ENCODE measurements at regions not wholly inside any gene's neighbourhood (a gene's known extent, or its start where the extent isn't known, plus 50 kb on each side); places are given as distances from the start of the nearest gene placed in this dataset.
"Not testable (repeated sequence)": the region's sequence is repeated elsewhere in the genome, so short reads cannot be mapped to it uniquely, and the experiment has no call there.

DNA sequence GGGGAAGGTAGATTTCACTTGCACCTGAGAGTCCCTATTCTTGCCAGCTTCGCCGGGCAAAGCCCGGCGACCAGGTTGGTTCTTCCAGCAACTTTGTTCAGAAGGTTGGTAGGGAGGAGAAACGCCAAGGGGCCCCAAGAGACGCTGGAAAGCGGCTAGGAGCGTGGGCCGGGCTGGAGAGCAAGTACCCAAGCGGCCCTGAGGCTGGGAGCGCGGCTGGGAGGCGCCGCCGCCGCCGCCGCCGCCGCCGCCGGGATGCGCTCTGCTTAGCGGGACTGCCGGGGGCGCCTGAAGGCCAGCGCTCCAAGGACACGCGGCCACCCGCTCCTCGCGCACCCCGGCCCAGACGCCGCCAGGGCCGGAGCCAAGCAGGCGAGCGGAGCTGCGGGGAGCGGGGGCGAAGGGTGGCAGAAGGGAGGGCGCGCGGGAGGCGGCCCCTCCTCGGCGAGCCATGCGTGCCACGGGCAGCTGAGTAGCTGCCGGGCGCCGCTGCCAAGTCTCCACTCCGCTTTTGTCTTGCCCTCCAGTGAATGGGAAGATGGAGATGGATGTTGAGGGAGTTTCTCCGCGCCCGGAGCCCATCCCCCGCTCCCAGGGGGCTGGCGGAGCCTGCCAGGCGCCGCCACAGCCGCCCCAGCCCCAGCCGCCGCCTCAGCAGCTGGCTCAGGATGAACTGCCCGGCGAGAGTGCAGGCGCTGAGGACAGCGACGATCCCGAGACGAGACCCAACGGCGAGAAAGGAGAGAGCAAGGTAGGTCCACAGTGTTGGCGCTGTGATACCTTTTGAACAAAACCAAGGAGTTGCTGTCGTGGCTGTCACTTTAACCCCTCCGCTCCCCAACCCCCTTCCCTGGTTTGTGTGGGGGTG, 227.4 kb upstream of the AZI2 start:
- peak; percentile 39 for DNase-seq (ENCODE audit: low spot score)

DNA sequence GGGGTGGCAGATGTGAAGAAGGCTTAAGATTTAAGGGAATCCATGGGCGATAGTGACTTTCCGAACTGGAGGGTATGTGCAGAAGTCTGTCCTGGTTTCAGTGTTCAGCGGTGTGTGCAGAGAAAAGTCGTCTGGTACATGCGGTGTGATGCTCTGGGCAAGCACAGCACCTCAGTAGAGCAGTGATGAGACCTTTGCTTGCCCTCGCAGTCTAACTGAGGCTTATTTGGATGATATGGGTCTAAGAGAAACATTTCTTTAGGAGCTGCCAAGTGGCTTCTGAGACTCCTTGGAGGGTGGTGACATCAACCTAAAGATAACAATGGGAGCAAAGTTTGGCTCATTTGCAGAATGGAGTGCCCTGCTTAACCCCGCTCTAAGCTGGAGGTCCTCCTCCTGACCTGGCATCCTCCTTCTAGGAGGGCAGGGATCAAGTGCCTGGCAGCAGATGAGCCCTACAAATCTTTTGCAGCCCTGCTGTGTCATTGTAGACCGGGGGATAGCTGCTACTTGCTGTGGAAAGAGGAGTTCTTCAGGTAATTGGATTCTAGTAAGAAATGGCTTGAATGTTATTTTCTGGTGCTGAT, 228.1 kb upstream of the AZI2 start:
- DNase-seq (ENCODE audit: low spot score): peak; percentile 16

DNA sequence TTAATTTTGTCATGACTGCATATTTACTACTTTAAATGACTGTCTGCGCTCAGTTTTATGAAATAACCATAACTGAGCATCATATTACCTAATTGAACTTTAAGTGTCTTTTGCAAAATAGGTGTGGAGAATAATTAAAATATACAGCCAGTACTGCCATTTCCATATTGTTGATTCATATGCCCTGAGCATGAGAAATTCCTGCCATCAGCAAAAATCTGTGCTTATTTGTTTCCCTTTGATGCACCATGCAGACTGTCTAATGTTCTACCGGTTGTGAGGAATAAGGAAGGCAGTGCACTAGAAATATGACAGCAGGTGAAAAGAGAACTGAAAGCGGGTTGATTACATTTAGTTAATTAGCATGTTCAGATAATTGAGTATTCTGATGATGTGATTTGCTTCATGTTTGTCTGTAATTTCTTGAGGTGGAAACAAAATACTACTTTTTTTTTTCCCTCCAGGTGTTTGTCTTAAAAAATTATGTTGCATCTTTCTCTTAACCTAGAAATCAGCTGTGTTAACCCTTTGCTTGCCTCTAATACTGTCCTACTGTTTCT, 229.4 kb upstream of the AZI2 start:
- no peak for DNase-seq (ENCODE audit: low spot score)

DNA sequence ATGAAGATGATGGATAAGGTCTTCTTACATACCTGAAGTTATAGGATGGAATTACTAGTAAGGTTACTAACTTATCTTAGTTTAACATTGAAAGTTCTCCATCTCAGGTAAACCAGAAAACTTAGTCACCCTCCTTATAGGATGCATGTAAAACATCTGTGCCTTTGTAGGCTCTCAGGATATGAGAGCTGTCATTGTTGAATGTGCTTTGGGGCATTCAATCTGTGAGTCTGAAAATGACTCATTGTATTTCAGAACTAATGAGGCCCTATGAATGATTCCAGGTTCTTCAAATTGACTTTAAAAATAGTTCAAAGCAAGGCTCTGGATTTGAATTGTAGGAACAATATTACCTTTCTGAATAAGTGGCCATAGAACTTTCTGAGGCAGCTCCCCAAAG, 237.7 kb upstream of the AZI2 start:
- DNase-seq (ENCODE audit: low spot score): no peak

DNA sequence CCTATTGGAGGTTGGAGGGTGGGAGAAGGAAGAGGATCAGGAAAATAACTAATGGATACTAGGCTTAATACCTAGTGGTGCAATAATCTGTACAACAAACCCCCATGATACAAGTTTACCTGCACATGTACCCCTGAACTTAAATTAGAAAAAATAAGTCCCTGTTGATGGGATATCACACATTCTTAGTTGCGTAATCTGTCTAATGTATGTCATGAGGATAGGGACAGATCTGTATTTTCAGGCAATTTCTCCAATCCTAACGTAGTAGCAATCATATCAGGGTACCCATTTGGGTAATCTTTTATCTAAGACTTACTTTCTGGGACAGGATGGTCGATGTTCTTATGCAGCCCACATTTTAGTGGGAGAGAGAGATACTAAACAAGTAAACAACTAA, 239.1 kb upstream of the AZI2 start:
- no peak for DNase-seq (ENCODE audit: low spot score)

DNA sequence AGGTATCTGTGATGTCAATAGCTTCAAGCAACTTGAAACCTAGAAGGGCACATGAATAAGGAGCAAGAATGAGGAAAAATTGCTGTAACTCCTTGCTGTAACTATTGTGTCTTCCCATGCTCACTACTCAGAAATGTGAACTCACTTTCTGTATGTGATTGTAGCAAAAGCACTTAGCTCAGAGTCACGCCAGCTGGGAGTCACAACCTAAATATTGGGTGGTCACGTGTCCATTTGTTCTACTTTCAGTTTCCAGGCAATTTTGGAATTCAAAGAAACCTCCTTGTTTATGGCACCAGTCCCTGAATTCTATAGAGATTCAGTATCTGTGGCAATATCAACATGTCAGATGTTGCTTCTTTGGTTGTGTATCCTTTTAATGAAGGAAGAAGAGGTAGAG, 241.6 kb upstream of the AZI2 start:
- DNase-seq (ENCODE audit: low spot score): no peak

DNA sequence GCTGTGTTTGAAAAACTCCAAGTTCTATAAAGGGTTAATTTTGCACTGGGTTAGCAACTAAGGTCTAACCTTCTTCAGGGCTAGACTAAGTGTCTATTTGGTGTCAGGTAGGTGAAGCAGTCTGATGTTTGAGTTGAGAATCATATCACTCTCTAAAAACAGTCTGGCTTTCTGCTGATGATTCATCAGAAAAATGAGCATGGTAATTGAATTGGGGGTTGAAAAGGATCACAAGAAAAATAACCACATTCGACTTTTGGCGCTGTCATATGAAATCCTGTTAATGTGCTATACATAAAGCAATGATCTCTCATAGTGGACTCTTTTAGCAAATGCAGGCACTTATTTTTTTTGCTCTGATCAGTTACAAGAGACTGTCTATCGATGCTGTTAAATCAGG, 242.2 kb upstream of the AZI2 start:
- no peak for DNase-seq (ENCODE audit: low spot score)

DNA sequence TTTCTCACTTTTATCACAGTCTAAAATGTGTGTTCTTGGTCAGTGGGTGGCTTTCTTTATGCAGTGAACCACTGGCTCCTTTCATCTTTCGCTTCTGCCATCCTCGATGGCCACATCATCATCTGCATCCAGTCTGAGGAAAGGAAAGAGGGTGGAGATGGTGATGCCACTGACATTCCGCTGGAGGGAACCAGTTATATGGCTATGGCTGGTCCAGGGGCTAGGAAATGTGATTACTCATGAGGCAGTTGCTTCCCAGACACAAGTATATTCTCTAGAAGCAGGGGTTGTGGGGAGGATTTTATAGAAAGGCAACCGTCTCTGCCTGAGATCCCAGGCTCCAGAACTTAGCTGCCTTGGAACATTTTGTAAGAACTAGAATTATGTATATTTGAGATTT, 246.7 kb upstream of the AZI2 start:
- DNase-seq (ENCODE audit: low spot score): no peak

DNA sequence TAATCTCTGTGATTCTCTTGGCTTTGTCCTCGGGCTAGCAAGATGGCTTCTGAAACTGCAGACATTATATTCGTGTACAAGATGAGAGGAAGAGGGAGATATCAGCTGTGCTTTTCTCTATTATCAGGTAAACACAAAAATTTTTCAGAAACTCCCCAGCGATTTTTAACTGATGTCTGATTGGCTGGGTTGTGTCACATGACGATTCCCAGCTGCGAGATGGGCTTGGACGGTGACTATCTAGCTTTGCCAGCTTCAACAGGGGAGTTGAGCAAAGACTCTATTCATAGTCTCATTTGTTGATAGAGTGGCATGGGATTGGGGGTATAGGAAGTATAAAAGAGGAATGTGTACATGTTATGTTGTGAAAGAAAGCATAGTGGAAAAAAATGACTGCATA, 248.8 kb upstream of the AZI2 start:
- no peak for DNase-seq (ENCODE audit: low spot score)

DNA sequence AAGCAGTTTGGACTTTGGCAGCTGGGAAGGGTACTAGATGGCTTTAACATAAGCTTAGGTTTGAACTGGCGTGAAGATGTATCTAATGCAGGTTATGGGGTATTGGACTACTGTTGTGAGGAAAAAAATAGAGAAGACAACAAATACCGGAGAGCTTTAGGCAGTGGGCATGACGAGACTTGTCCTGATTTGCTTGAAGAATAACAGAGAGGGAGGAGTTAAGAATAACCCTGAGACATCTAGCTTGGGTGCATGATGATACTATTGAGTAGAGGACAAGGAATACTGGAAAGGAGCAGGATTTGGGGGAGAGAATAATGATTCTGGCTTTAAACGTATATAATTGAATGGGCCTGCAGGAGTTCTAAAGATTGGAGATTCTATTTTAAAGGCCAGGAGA, 249.5 kb upstream of the AZI2 start:
- no peak for DNase-seq (ENCODE audit: low spot score)

DNA sequence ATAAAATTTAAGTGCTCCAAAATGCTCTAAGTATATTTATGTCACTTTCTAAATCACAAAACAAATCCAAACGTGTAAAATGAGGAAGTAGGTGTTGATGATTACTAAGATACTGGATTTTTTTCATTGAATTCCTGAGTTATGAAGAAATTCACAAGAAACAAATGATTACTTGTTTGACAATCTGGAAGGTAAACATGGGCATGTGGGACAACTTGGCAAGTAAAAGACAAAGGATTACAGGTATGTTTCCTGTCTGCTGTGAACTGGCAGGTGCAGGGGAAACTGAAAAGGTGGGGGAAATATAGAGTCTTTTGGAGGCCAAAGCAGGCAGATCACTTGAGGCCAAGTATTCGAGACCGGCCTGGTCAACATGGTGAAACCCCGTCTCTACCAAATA, 252.7 kb upstream of the AZI2 start:
- DNase-seq (ENCODE audit: low spot score): no peak

DNA sequence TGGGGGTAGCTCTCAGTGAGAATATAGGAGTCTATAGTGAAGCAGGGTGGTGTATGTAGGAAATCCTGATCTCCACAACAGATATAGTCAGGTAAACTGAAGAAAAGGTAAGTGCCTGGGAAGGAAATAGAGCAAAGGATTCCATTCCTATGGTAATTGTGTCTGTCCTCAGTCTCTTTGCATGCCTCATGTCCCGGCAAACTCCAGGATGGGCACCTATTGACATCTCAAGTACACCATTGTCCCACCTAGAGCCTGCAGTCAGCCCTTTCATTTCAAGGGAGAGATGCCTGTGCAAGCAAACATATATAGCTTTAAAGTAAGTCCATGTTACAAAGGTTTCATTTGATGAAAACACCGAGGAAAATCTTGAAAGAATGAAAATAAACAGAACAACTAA, 257.7 kb upstream of the AZI2 start:
- DNase-seq (ENCODE audit: low spot score): no peak

DNA sequence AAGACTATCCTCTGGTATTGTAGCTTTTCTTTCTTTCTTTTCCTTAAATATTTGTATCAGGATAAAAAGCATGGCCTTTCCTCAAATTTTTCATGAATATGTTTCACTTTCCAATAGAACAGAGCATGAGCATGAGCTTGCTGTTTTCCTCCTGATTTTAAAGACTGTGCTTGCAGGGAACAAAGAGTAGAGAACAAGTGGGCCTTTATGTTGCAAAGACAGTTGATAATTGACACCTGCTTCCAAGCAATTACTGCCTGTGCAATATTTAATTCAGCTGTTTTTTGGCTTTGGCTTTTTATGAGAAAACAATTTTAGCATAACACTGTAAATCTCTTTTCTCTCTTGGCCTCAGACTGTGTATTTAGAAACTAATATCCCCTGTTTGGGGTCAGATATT, 263.6 kb upstream of the AZI2 start:
- DNase-seq (ENCODE audit: low spot score): no peak

DNA sequence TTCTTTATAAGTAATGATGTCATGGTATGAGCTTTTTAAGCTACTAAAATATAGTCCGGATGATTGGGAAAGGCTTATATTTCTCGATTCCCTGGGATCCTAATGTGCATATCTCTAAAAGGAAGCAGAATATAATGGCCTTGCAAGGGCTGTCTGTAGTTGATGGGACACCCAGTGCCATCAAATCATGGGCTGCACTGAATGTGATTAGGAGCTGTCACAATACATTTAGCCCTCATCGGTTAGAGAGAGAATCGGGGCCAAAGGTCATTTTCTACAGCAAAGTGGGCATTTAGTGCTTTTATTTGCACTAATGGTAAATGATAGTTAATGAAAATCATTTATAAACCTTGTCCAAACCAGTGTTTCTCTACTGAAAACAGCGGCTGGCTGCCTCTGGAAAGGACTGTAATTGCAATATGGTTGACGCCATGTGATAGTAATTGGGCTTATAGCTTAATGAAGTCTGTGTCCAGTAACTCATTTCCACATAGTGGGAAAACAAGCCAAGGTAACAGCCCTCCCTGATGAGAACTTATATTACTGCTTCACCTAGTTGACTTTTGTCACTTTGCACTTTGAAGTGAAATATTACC, 265.0 kb upstream of the AZI2 start:
- DNase-seq (ENCODE audit: low spot score): no peak

DNA sequence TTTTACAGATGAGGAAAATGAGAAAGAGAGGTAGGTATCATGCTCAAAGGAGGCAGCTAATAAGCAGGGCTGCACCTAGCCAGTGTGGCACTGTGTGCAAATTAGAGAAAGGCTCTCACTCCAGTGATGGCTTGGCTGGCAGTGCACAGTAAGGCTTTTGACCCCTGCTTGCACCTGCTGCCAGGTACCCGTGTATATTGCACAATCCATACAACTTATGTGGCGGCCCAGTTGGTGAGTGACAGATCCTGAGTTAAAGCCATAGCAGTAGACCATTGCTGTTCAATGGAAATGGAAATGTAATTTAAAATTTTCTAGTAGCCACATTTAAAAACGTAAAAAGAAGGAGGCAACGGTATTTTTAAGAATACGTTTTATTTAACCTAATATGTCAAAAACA, 266.4 kb upstream of the AZI2 start:
- no peak for DNase-seq (ENCODE audit: low spot score)

DNA sequence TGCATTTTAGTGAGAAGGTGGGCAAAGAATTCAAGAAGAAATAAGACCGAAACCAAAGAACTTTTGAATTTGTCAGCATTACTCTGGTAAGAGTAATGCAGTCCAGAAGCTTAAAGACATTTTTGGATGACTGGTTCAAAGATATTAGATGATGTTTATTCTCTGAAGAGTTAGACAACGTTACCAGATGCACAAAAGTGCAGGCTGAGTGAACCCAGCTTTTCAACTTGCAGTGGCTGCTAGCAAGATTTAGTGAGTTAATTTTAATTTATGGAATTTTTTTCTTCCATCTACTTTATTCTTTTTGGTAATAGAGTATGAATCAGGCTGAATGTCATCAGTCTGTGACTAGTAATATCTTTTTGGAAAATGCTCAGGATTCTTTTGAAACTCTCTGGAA, 267.3 kb upstream of the AZI2 start:
- no peak for DNase-seq (ENCODE audit: low spot score)

DNA sequence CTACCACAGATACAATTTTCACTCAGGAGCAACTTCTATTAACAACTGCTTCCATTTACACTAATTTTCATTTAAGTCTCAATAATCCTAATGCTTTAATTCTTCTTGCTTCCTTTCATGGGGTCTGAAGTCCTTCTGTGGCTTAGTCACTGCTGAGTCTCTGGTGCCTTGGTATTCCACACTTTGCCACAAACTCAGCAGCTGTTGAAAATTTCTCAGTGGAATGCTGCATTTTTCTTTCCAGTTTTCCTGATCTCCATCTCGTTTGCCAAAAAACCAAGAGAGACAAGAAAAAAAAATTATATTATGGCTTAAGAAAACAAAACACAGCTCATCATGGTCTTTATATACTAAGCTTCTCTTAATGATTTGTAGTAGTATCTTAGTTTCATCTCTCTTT, 269.2 kb upstream of the AZI2 start:
- no peak for DNase-seq (ENCODE audit: low spot score)

DNA sequence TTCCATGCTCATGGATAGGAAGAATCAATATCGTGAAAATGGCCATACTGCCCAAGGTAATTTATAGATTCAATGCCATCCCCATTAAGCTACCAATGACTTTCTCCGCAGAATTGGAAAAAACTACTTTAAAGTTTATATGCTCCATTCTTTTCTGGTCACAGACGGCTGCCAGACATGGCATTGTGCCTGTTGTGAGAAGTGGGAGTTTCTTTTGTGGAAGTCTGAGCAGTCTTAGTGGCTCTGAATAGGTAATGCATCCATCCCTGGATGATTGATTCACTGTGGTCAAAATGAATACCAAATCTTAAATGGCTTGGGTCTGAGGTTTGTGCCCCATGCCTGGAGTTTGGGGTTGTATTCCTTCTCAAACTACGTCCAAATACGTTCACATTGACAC, 274.5 kb upstream of the AZI2 start:
- no peak for DNase-seq (ENCODE audit: low spot score)

DNA sequence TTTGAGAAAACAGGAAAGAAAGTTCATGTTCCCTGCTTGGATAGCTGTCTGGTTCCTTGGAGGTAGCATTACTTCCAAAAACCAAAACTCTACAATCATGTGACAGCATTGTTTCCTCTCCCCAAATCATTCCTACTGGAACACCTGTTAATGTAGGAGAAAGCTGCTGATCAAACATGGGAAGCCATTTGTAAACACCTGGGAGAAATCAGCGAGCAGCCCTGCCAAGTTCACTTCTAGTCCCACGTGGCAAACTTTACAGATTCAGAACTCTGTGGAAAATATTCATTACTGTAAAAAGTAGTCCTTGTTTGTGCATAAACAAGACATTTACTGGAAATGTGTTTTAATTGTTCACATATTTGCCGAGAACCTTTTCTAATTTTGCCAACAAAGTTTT, 275.5 kb upstream of the AZI2 start:
- no peak for DNase-seq (ENCODE audit: low spot score)

DNA sequence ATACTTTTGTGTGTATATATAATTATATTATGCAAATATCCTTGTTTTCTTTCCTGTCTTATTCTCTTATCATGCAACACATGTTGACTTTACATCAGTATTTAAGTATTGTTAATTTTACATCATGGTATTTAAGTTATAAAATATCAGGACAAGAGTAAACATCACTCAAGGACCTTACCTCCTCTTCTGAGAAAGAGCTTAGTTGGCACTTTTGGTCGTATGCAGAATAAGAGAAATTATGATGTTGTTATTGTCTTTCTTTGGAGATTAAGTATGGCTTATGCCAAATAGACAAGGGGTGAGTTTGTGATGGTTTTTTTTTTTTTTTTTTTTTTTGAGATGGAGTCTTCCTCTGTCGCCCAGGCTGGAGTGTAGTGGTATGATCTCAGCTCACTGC, 279.2 kb upstream of the AZI2 start:
- not testable (repeated sequence) for DNase-seq (ENCODE audit: low spot score)

DNA sequence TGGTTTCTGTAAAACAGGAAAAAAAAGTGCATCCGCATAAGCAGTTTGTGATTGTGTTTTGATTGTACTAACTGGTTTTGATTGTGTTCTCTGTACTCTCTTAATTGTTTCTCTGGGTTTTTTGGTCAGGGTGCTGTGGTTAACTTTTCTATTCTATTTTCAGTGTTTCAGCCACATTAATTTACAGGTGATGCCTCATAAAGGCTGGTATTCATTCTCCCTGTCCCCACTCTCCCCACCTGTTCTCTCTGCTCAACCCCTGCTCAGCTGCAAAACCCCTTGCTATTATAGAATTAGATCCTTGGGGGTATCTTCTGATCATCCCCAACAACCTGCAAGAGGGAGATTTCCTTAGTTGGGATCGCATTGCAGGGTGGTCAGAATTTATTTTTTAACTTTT, 285.4 kb upstream of the AZI2 start:
- DNase-seq (ENCODE audit: low spot score): no peak

DNA sequence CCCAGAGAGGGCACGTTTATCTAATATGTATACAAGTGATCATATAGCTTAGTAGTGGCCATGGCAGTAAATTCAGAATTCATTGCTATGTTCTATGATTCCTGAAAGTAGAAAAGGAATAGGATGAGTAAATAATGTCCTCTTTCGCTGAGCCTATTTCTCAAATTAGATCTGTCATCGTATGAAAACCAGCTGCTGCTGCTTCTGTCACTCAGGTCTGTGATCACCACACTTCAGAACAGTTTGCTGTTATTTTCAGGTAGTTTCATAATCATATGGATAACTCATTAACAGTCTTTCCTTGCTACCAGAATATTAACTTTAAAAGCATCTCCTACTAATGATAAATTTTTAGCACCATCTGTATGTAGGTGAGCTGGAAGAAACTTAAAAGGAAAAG, 289.1 kb upstream of the AZI2 start:
- no peak for DNase-seq (ENCODE audit: low spot score)

DNA sequence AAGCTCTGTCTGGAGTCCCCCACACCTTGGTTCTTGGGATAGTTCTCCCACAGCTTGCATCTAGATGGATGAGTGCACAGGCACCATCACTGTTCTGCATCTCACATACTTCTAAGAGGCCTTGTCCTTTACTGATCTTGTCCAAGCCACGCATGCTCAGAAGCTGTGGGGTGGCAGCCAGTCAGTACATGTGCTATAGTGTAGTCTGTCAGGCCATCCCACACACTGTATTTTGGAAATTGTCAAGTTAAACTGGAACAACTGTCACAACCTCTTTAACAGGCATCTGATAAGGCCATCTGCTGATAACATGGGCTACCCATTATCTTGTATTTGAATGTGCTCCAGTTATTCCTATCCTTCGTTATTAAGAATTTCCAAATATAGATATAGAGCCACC, 296.5 kb upstream of the AZI2 start:
- no peak for DNase-seq (ENCODE audit: low spot score)
